Stimulated activated CD8-positive, alpha-beta memory T cell treated with anti-CD3 and anti-CD28 coated beads, Interleukin-2, amount 100 ng/mL, for 1 hour (primary cell): ENCODE measurements at regions not wholly inside any gene's neighbourhood (a gene's known extent, or its start where the extent isn't known, plus 50 kb on each side); places are given as distances from the start of the nearest gene placed in this dataset.
"Not testable (repeated sequence)": the region's sequence is repeated elsewhere in the genome, so short reads cannot be mapped to it uniquely, and the experiment has no call there.

Experiments
- DNase-seq, 2 donors: peaks; one replicate each; pipeline ENCODE4 v3.0.0-alpha.2; 2020; ENCODE audit warnings: low read depth in 2 of 2

- DNase-seq: no peak
These were observed 158.5 kb upstream of the RFC3 start for GRCh38 chr13:33659466-33659865.

- no peak for DNase-seq
These were observed 158.1 kb upstream of the RFC3 start for GRCh38 chr13:33659894-33660293.

DNA sequence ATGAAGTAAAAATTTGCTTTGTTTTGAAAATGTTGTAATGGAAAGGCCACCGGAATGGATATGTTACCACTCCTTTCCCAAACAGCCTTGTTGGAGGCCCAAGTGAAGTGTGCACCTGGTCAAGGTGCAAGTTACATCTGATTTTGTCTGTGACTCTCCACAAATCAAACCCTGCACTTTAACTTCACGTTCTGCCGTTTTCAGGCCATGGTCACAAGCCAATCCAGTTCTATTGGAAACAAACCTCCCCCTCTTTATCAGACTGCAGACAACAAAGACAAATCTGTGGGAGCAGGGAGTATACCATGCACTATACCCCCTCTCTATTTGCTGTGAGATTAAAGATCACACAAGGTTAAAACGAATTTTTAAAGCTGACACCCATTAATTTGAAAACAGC lies 155.6 kb upstream of the RFC3 start:
- DNase-seq: no peak

- DNase-seq: no peak
These were observed 152.2 kb upstream of the RFC3 start for GRCh38 chr13:33665626-33666175.

GRCh38 chr13:33671560-33671959 lies 146.4 kb upstream of the RFC3 start:
- no peak for DNase-seq

DNA sequence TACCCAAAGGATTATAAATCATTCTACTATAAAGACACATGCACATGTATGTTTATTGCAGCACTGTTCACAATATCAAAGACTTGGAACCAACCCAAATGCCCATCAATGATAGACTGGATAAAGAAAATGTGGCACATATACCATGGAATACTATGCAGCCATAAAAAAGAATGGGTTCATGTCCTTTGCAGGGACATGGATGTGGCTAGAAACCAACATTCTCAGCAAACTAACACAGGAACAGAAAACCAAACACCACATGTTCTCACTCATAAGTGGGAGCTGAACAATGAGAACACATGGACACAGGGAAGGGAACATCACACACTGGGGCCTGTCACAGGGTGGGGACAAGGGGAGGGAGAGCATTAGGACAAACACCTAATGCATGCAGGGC lies 145.9 kb upstream of the RFC3 start:
- not testable (repeated sequence) for DNase-seq

- DNase-seq: no peak
These were observed 141.6 kb upstream of the RFC3 start for GRCh38 chr13:33676045-33676989.

GRCh38 chr13:33677215-33677614 lies 140.7 kb upstream of the RFC3 start:
- DNase-seq: no peak

GRCh38 chr13:33678084-33678483 lies 139.9 kb upstream of the RFC3 start:
- no peak for DNase-seq

GRCh38 chr13:33678906-33679657 lies 138.9 kb upstream of the RFC3 start:
- DNase-seq: peak in 1 of 2 donors; percentile 16

GRCh38 chr13:33679658-33680012 lies 138.3 kb upstream of the RFC3 start:
- DNase-seq: no peak

- no peak for DNase-seq
These were observed 135.9 kb upstream of the RFC3 start for GRCh38 chr13:33682020-33682564.

- DNase-seq: not testable (repeated sequence)
These were observed 135.3 kb upstream of the RFC3 start for GRCh38 chr13:33682646-33683045.

- DNase-seq: no peak
These were observed 134.6 kb upstream of the RFC3 start for GRCh38 chr13:33683376-33683775.

GRCh38 chr13:33684874-33685273 lies 133.1 kb upstream of the RFC3 start:
- DNase-seq: no peak

DNA sequence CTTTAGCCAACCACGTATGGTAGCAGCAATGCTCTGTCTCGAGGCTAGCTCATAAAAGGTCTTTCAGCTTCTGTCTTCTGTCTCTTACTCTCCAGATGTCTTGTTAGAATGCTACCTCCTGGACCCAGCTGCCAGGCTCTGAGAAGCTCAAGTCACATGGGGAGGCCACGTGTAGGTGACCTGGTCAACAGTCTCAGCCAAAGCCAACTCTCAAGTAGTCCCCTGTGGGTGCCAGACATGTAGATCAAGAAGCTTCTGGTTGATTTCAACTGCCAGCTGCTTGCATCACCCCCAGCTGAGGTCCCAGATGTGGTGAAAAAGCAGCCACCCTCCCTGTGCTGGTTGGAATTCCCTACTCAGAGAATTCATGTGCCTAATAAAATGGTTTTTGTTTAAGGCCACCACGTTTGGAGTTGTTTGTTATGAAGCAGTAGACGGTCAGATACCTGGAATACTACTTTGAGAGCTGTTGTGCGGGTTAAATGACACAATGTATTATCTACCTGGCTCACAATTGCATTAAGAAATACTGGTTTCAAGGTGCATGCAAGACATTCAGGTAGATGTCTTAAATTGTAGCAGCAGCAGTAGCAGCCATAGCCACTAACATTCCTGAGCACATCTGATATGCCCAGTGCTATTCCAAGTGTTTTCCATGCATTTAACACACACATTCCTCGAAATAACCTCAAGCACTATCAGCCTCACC lies 131.0 kb upstream of the RFC3 start:
- DNase-seq: no peak

GRCh38 chr13:33690354-33690753 lies 127.6 kb upstream of the RFC3 start:
- DNase-seq: no peak

DNA sequence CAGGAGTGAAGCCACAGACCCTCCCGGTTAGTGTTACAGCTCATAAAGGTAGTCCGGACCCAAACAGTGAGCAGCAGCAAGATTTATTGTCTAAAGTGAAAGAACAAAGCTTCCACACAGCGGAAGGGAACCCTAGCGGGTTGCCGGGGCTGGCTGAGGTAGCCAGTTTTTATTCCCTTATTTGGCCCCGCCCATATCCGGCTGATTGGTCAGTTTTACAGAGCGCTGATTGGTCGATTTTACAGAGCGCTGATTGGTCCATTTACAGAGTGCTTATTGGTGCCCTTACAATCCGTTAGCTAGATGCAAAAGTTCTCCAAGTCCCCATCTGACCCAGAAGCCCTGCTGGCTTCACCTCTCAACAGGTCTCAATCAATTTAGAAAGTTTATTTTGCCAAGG lies 126.0 kb upstream of the RFC3 start:
- DNase-seq: no peak

DNA sequence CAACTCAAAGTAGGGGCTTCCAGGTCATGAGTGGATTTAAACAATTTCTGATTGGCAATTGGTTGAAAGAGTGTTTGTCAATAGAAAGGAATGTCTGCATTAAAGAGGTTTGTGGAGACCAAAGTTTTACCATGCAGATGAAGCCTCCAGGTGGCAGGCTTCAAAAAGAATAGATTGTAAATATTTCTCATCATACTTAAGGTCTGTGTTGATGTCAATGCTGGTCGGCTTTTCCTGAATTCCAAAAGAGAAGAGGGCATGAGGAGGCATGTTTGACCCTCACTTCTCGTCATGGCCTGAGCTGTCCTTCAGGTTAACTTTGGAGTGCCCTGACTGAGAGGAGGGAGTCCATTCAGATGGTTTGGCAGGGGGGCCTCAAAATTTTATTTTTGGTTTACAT lies 125.4 kb upstream of the RFC3 start:
- no peak for DNase-seq

DNA sequence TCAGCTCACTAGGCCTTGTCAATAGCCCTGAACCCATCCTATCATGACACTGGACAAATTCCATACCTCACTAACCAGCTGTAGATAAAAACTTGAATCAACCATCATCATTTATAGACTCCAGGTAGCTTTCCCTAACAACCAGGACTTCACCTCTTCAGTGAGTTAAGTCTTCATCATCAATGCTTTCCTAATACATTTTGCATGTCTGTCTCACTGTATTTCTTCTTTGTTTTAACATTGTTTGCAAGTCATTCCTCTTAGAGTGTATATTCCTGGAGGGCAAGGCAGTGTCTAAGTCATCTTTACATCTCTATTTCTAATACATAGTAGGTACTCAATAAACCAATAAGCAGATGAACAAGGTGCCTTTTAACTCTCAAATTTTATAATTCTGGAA lies 123.4 kb upstream of the RFC3 start:
- DNase-seq: no peak

DNA sequence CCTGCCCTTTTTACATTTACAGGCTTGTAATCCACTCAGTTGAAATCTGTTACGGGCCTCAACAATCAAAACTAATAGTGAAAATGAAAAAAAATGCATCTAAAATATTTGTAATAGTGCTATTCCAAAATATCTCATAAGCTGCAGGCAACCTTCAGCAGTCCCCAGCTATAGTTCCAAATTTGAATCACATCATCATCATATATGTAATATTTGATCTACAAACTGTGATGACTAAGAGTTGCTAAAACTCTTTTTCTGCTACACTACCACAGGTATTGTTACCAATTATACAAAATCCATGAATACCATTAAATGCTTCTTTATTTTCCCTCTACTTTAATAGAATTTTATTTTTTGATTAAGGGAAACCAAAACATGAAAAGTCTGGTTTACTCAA lies 121.4 kb upstream of the RFC3 start:
- DNase-seq: no peak

GRCh38 chr13:33697926-33698325 lies 120.0 kb upstream of the RFC3 start:
- no peak for DNase-seq
